ENCODE measurements at regions not wholly inside any gene's neighbourhood (a gene's known extent, or its start where the extent isn't known, plus 50 kb on each side); places are given as distances from the start of the nearest gene placed in this dataset.

- Histone ChIP-seq H3K27ac (ENCODE audit: low read depth, low read length) (no peak overlapping the region), H3K4me3 (ENCODE audit: low read length in 2 of 2) (no peak overlapping the region), H3K9me3 (ENCODE audit: control insufficient read depth in 1 of 2, low read length in 2 of 2) (no peaks in the 10 kb centered on the region), H3K36me3 (ENCODE audit: insufficient read depth, low read length) (no peaks in the 10 kb centered on the region), H3K27me3 (ENCODE audit: insufficient read depth, low read length) (no peaks in the 10 kb centered on the region), H3K4me1 (ENCODE audit: insufficient read depth, low read length) (no peaks in the 10 kb centered on the region)
- no peak overlapping the region for H3K27ac Mint-ChIP-seq
- H3K36me3 Mint-ChIP-seq, result no peaks in the 10 kb centered on the region
- H3K27me3 Mint-ChIP-seq, result peaks cover 3 to 4% of the 10 kb centered on the region in 2 donors
- H3K4me3 Mint-ChIP-seq, result no peak overlapping the region
- no peak for DNase-seq
- no peaks in the 10 kb centered on the region for H3K9me3 Mint-ChIP-seq
- CTCF ChIA-PET (ENCODE audit: partially characterized antibody), result interaction anchor here (1.4 kb wide), 1 partner anchor 8 kb away, joined by 4 read pairs; no protein-coding TSS in a partner anchor
- intact Hi-C loops (cut with micrococcal nuclease), result no loop called here
- POLR2A ChIA-PET (ENCODE audit: partially characterized antibody), result no interaction called here
- no peaks in the 10 kb centered on the region for H3K4me1 Mint-ChIP-seq
Measured at GRCh38 chr18:41899535-41899934, 55.5 kb upstream of the PIK3C3 start.

- no peaks in the 10 kb centered on the region for H3K36me3 Mint-ChIP-seq
- no peak overlapping the region for H3K4me3 ChIP-seq (ENCODE audit: low read length in 2 of 2)
- no peaks in the 10 kb centered on the region for H3K4me1 Mint-ChIP-seq
- no peaks in the 10 kb centered on the region for H3K36me3 ChIP-seq (ENCODE audit: insufficient read depth, low read length)
- no peak overlapping the region for H3K27ac Mint-ChIP-seq
- H3K4me1 ChIP-seq (ENCODE audit: insufficient read depth, low read length), result no peaks in the 10 kb centered on the region
- ChIA-PET POLR2A (ENCODE audit: partially characterized antibody) (no interaction called here), CTCF (ENCODE audit: partially characterized antibody) (interaction anchor here (0.8 kb wide), 1 partner anchor 16 kb away, joined by 3 read pairs; no protein-coding TSS in a partner anchor)
- peaks cover 4 to 5% of the 10 kb centered on the region in 2 donors for H3K27me3 Mint-ChIP-seq
- no peaks in the 10 kb centered on the region for H3K9me3 ChIP-seq (ENCODE audit: control insufficient read depth in 1 of 2, low read length in 2 of 2)
- no peak overlapping the region for H3K27ac ChIP-seq (ENCODE audit: low read depth, low read length)
- H3K27me3 ChIP-seq (ENCODE audit: insufficient read depth, low read length), result no peaks in the 10 kb centered on the region
- no peak for DNase-seq
- intact Hi-C loops (cut with micrococcal nuclease), result no loop called here
- no peak overlapping the region for H3K4me3 Mint-ChIP-seq
- no peaks in the 10 kb centered on the region for H3K9me3 Mint-ChIP-seq
Measured at GRCh38 chr18:41893432-41893831, 61.6 kb upstream of the PIK3C3 start.

- H3K4me1 Mint-ChIP-seq, result no peaks in the 10 kb centered on the region
- Histone ChIP-seq H3K36me3 (ENCODE audit: insufficient read depth, low read length) (no peaks in the 10 kb centered on the region), H3K4me1 (ENCODE audit: insufficient read depth, low read length) (no peaks in the 10 kb centered on the region), H3K27me3 (ENCODE audit: insufficient read depth, low read length) (no peaks in the 10 kb centered on the region), H3K27ac (ENCODE audit: low read depth, low read length) (no peak overlapping the region), H3K4me3 (ENCODE audit: low read length in 2 of 2) (no peak overlapping the region), H3K9me3 (ENCODE audit: control insufficient read depth in 1 of 2, low read length in 2 of 2) (no peaks in the 10 kb centered on the region)
- intact Hi-C loops (cut with micrococcal nuclease), result no loop called here
- peaks cover 2 to 3% of the 10 kb centered on the region in 2 donors for H3K27me3 Mint-ChIP-seq
- ChIA-PET POLR2A (ENCODE audit: partially characterized antibody) (no interaction called here), CTCF (ENCODE audit: partially characterized antibody) (no interaction called here)
- H3K9me3 Mint-ChIP-seq, result no peaks in the 10 kb centered on the region
- no peak for DNase-seq
- no peaks in the 10 kb centered on the region for H3K36me3 Mint-ChIP-seq
- H3K4me3 Mint-ChIP-seq, result no peak overlapping the region
- no peak overlapping the region for H3K27ac Mint-ChIP-seq
Measured at GRCh38 chr18:41887100-41887499, 67.9 kb upstream of the PIK3C3 start.

GRCh38 chr18:41886126-41886807 is 68.8 kb upstream of the PIK3C3 start:
- Mint-ChIP-seq H3K4me1 (no peaks in the 10 kb centered on the region), H3K4me3 (no peak overlapping the region), H3K36me3 (no peaks in the 10 kb centered on the region), H3K27ac (no peak overlapping the region), H3K27me3 (peaks cover 2 to 3% of the 10 kb centered on the region in 2 donors), H3K9me3 (no peaks in the 10 kb centered on the region)
- ChIA-PET POLR2A (ENCODE audit: partially characterized antibody) (no interaction called here), CTCF (ENCODE audit: partially characterized antibody) (no interaction called here)
- no peak for DNase-seq
- intact Hi-C loops (cut with micrococcal nuclease), result no loop called here
- no peak overlapping the region for H3K4me3 ChIP-seq (ENCODE audit: low read length in 2 of 2)
- H3K9me3 ChIP-seq (ENCODE audit: control insufficient read depth in 1 of 2, low read length in 2 of 2), result no peaks in the 10 kb centered on the region
- H3K27me3 ChIP-seq (ENCODE audit: insufficient read depth, low read length), result no peaks in the 10 kb centered on the region
- H3K4me1 ChIP-seq (ENCODE audit: insufficient read depth, low read length), result no peaks in the 10 kb centered on the region
- H3K27ac ChIP-seq (ENCODE audit: low read depth, low read length), result no peak overlapping the region
- H3K36me3 ChIP-seq (ENCODE audit: insufficient read depth, low read length), result no peaks in the 10 kb centered on the region

GRCh38 chr18:41881285-41881684 is 73.7 kb upstream of the PIK3C3 start:
- Histone ChIP-seq H3K4me1 (ENCODE audit: insufficient read depth, low read length) (no peaks in the 10 kb centered on the region), H3K36me3 (ENCODE audit: insufficient read depth, low read length) (no peaks in the 10 kb centered on the region), H3K4me3 (ENCODE audit: low read length in 2 of 2) (no peak overlapping the region), H3K27ac (ENCODE audit: low read depth, low read length) (no peak overlapping the region), H3K27me3 (ENCODE audit: insufficient read depth, low read length) (no peaks in the 10 kb centered on the region), H3K9me3 (ENCODE audit: control insufficient read depth in 1 of 2, low read length in 2 of 2) (no peaks in the 10 kb centered on the region)
- intact Hi-C loops (cut with micrococcal nuclease), result no loop called here
- no peak overlapping the region for H3K27ac Mint-ChIP-seq
- no peaks in the 10 kb centered on the region for H3K27me3 Mint-ChIP-seq
- H3K4me3 Mint-ChIP-seq, result no peak overlapping the region
- POLR2A ChIA-PET (ENCODE audit: partially characterized antibody), result no interaction called here
- H3K9me3 Mint-ChIP-seq, result no peaks in the 10 kb centered on the region
- no peak for DNase-seq
- CTCF ChIA-PET (ENCODE audit: partially characterized antibody), result no interaction called here
- H3K4me1 Mint-ChIP-seq, result no peaks in the 10 kb centered on the region
- no peaks in the 10 kb centered on the region for H3K36me3 Mint-ChIP-seq

- no peak overlapping the region for H3K4me3 Mint-ChIP-seq
- no peaks in the 10 kb centered on the region for H3K27me3 ChIP-seq (ENCODE audit: insufficient read depth, low read length)
- H3K27ac Mint-ChIP-seq, result no peak overlapping the region
- no peaks in the 10 kb centered on the region for H3K36me3 ChIP-seq (ENCODE audit: insufficient read depth, low read length)
- no peaks in the 10 kb centered on the region for H3K4me1 ChIP-seq (ENCODE audit: insufficient read depth, low read length)
- H3K27me3 Mint-ChIP-seq, result peaks cover 0 to 3% of the 10 kb centered on the region in 2 donors
- no peaks in the 10 kb centered on the region for H3K4me1 Mint-ChIP-seq
- H3K4me3 ChIP-seq (ENCODE audit: low read length in 2 of 2), result no peak overlapping the region
- intact Hi-C loops (cut with micrococcal nuclease), result no loop called here
- H3K27ac ChIP-seq (ENCODE audit: low read depth, low read length), result no peak overlapping the region
- CTCF ChIA-PET (ENCODE audit: partially characterized antibody), result no interaction called here
- POLR2A ChIA-PET (ENCODE audit: partially characterized antibody), result no interaction called here
- no peaks in the 10 kb centered on the region for H3K36me3 Mint-ChIP-seq
- H3K9me3 Mint-ChIP-seq, result no peaks in the 10 kb centered on the region
- no peak for DNase-seq
- H3K9me3 ChIP-seq (ENCODE audit: control insufficient read depth in 1 of 2, low read length in 2 of 2), result no peaks in the 10 kb centered on the region
Measured at GRCh38 chr18:41879256-41879655, 75.8 kb upstream of the PIK3C3 start.

GRCh38 chr18:41875094-41875780 is 79.8 kb upstream of the PIK3C3 start:
- H3K27ac ChIP-seq (ENCODE audit: low read depth, low read length), result no peak overlapping the region
- CTCF ChIA-PET (ENCODE audit: partially characterized antibody), result no interaction called here
- no peaks in the 10 kb centered on the region for H3K4me1 ChIP-seq (ENCODE audit: insufficient read depth, low read length)
- intact Hi-C loops (cut with micrococcal nuclease), result no loop called here
- no peak for DNase-seq
- H3K4me1 Mint-ChIP-seq, result no peaks in the 10 kb centered on the region
- H3K36me3 Mint-ChIP-seq, result no peaks in the 10 kb centered on the region
- H3K27me3 Mint-ChIP-seq, result peaks cover 0 to 5% of the 10 kb centered on the region in 2 donors
- no peaks in the 10 kb centered on the region for H3K9me3 ChIP-seq (ENCODE audit: control insufficient read depth in 1 of 2, low read length in 2 of 2)
- H3K9me3 Mint-ChIP-seq, result no peaks in the 10 kb centered on the region
- H3K4me3 ChIP-seq (ENCODE audit: low read length in 2 of 2), result no peak overlapping the region
- H3K36me3 ChIP-seq (ENCODE audit: insufficient read depth, low read length), result no peaks in the 10 kb centered on the region
- no peak overlapping the region for H3K27ac Mint-ChIP-seq
- H3K27me3 ChIP-seq (ENCODE audit: insufficient read depth, low read length), result no peaks in the 10 kb centered on the region
- H3K4me3 Mint-ChIP-seq, result no peak overlapping the region
- POLR2A ChIA-PET (ENCODE audit: partially characterized antibody), result no interaction called here

Data from CD4-positive, alpha-beta memory T cell (primary cell).